GM10266 (cell line): ENCODE measurements at regions not wholly inside any gene's neighbourhood (a gene's known extent, or its start where the extent isn't known, plus 50 kb on each side); places are given as distances from the start of the nearest gene placed in this dataset.

Source experiments
- DNase-seq: peaks from one replicate; pipeline ENCODE4 v3.0.0; 2012; ENCODE audit errors: extremely low spot score
- TF ChIP-seq, protein P1 (sequence below): IDR thresholded peaks from 2 replicates; pipeline ENCODE4 v1.5.1; 2012; ENCODE audit warnings: mild to moderate bottlenecking, low read depth; ENCODE audit not compliant: control insufficient read depth, insufficient read depth; ENCODE audit errors: missing control alignments

- TF ChIP-seq, protein P1, sequence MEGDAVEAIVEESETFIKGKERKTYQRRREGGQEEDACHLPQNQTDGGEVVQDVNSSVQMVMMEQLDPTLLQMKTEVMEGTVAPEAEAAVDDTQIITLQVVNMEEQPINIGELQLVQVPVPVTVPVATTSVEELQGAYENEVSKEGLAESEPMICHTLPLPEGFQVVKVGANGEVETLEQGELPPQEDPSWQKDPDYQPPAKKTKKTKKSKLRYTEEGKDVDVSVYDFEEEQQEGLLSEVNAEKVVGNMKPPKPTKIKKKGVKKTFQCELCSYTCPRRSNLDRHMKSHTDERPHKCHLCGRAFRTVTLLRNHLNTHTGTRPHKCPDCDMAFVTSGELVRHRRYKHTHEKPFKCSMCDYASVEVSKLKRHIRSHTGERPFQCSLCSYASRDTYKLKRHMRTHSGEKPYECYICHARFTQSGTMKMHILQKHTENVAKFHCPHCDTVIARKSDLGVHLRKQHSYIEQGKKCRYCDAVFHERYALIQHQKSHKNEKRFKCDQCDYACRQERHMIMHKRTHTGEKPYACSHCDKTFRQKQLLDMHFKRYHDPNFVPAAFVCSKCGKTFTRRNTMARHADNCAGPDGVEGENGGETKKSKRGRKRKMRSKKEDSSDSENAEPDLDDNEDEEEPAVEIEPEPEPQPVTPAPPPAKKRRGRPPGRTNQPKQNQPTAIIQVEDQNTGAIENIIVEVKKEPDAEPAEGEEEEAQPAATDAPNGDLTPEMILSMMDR = no peak
- DNase-seq = no peak
These were observed 89.0 kb downstream of the NAF1 start for GRCh38 chr4:163077680-163078079.

DNA sequence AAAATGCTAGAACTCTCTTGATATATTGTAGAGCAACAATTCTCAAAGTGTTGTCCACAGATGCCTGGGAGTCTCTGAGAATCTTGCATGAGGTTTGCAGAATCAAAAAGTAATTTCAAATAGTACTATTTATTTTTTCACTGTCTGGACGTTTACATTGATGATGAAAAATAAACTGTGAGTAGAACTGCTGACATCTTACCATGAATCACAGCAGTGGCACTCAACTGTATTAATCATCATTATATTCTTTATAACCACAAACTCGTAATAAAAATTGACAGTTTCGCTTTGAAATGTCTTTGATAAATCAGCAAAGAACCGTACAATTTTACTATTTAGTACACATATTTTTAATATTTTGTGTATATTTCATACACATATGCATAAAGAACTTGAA is 94.5 kb downstream of the NAF1 start:
- DNase-seq = no peak
- TF ChIP-seq, protein P1 = no peak

DNA sequence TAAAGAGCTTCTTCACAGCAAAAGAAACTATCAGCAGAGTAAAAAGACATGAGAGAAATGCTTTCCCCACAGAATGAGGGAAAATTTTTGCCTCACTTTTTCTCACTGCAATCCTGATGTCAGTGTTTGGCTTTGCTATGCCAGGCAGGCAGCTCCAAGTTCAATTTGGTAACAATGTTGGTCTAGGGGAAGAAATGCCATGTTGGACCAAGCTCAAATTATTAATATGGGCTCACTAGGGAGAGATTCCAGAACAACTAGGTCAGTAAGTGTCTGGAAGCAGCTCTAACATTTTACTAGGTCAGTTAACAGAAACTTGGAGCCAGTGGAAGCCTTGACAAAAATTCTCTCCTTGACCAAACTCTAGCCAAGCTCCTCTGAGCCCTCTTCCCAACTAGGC is 95.4 kb downstream of the NAF1 start:
- no peak for DNase-seq
- TF ChIP-seq, protein P1 = no peak

- TF ChIP-seq, protein P1 = no peak
- no peak for DNase-seq
These were observed 96.7 kb downstream of the NAF1 start for GRCh38 chr4:163070023-163070422.

DNA sequence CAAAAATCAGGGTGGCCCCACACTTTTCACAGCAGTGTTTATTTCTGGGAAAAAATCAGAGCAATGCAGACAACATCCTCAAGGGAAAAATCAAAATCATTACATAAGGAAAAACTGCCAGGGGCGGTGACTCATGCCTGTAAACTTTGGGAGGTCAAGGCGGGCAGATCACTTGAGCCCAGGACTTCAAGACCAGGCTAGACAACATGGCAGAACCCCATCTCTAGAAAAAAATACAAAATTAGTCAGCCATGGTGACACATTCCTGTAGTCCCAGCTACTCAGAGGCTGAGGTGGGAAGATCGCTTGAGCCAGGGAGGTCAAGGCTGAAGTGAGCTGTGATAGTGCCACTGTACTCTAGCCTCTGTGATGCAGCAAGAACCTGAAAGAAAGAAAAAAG is 102.8 kb downstream of the NAF1 start:
- TF ChIP-seq, protein P1 = no peak
- DNase-seq = no peak

DNA sequence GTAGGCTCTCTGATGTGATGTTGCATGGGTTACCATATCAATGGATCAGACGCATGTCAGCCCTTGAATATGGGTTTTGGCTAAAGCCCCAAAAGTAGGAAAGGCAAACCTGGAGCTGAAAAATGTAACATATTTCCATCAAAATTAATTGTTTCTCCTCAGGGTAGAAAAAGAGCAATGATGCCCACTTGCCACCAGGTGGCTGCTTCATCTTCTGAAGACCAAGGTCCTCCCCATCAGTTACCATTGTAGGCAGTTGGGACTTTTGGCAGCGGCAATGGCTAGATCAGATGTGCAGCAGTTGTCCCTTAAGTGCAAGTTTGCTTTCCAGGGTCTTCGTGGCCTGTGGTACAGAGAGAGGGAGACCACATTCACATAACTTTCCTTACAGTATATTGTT is 118.2 kb downstream of the NAF1 start:
- DNase-seq = peak; percentile 18
- TF ChIP-seq, protein P1 = peak; percentile 50

GRCh38 chr4:163042306-163042705 is 124.4 kb downstream of the NAF1 start:
- no peak for DNase-seq
- TF ChIP-seq, protein P1 = no peak
